KMS-11 (cell line): ENCODE measurements at regions not wholly inside any gene's neighbourhood (a gene's known extent, or its start where the extent isn't known, plus 50 kb on each side); places are given as distances from the start of the nearest gene placed in this dataset.

ENCODE experiments used
- H2AFZ ChIP-seq: fragments of 200-600 bp; sonication (generic); 2 replicates; pipeline ENCODE4 v1.6.1; 2016; ENCODE audit warnings: antibody characterized with exemption, mixed run types, low read depth
- H3K27ac ChIP-seq: fragments of 200-600 bp; sonication (generic); 2 replicates; pipeline ENCODE4 v1.6.1; 2016; ENCODE audit warnings: mild to moderate bottlenecking, mixed run types
- H3K27me3 ChIP-seq: fragments of 200-600 bp; sonication (generic); 2 replicates; pipeline ENCODE4 v1.6.1; 2017; ENCODE audit warnings: mild to moderate bottlenecking, low read depth, mixed run types, moderate library complexity; ENCODE audit not compliant: insufficient read depth
- H3K36me3 ChIP-seq: fragments of 200-600 bp; sonication (generic); 2 replicates; pipeline ENCODE4 v1.6.1; 2017; ENCODE audit warnings: mild to moderate bottlenecking, mixed run types; ENCODE audit not compliant: insufficient read depth
- H3K4me1 ChIP-seq: fragments of 200-600 bp; sonication (generic); 2 replicates; pipeline ENCODE4 v1.6.1; 2016; ENCODE audit warnings: mild to moderate bottlenecking, low read depth, mixed run types; ENCODE audit not compliant: poor library complexity, severe bottlenecking
- H3K4me2 ChIP-seq: fragments of 200-600 bp; sonication (generic); 2 replicates; pipeline ENCODE4 v1.7.0; 2016; ENCODE audit warnings: mild to moderate bottlenecking, mixed run types
- H3K4me3 ChIP-seq: fragments of 200-600 bp; sonication (generic); IDR thresholded peaks from 2 replicates; pipeline ENCODE4 v1.6.1; 2017; ENCODE audit warnings: low read depth, low read length, mixed read lengths; ENCODE audit not compliant: insufficient read depth
- H3K79me2 ChIP-seq: fragments of 200-600 bp; sonication (generic); 2 replicates; pipeline ENCODE4 v1.6.1; 2016; ENCODE audit warnings: low read depth, mixed run types; ENCODE audit not compliant: insufficient read depth
- H3K9ac ChIP-seq: fragments of 200-600 bp; sonication (generic); 2 replicates; pipeline ENCODE4 v1.6.1; 2016; ENCODE audit warnings: mild to moderate bottlenecking, mixed run types
- H4K20me1 ChIP-seq: fragments of 200-600 bp; sonication (generic); 2 replicates; pipeline ENCODE4 v1.6.1; 2016; ENCODE audit warnings: mild to moderate bottlenecking, mixed run types; ENCODE audit not compliant: insufficient read depth
- TF ChIP-seq, protein P1 (sequence below): fragments of 200-600 bp; sonication (generic); conservative IDR thresholded peaks from 2 replicates; pipeline ENCODE4 v1.6.1; 2017; ENCODE audit warnings: low read depth, mild to moderate bottlenecking, antibody characterized with exemption, low read length, moderate library complexity, mixed read lengths

DNA sequence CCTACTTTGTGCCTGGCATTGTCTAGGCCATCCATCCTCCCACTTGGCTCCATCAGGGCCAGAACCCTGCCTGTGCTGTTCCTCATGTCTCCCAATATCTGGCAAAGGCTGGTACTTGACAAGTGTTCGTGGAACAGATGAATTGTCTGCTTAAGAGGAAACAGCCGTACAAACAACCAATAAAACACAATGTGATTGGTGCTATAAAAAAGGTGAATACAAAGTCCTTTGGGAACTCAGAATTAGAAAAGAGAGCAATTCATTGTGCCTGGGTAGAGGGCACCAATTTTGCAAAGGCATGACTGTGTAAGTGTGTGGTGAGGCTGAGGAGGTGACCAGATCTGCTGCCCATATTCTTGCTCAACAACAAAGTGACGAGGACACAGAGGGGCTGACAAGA is 164.5 kb upstream of the PPP2R3A start:
- Histone ChIP-seq H4K20me1 (no peaks in the 10 kb centered on the region), H3K9ac (no peak overlapping the region), H2AFZ (no peak overlapping the region), H3K36me3 (no peaks in the 10 kb centered on the region), H3K4me3 (no peak overlapping the region), H3K4me1 (no peaks in the 10 kb centered on the region), H3K79me2 (no peaks in the 10 kb centered on the region), H3K27me3 (no peaks in the 10 kb centered on the region), H3K4me2 (no peak overlapping the region), H3K27ac (no peak overlapping the region)
- TF ChIP-seq, protein P1, sequence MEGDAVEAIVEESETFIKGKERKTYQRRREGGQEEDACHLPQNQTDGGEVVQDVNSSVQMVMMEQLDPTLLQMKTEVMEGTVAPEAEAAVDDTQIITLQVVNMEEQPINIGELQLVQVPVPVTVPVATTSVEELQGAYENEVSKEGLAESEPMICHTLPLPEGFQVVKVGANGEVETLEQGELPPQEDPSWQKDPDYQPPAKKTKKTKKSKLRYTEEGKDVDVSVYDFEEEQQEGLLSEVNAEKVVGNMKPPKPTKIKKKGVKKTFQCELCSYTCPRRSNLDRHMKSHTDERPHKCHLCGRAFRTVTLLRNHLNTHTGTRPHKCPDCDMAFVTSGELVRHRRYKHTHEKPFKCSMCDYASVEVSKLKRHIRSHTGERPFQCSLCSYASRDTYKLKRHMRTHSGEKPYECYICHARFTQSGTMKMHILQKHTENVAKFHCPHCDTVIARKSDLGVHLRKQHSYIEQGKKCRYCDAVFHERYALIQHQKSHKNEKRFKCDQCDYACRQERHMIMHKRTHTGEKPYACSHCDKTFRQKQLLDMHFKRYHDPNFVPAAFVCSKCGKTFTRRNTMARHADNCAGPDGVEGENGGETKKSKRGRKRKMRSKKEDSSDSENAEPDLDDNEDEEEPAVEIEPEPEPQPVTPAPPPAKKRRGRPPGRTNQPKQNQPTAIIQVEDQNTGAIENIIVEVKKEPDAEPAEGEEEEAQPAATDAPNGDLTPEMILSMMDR: no peak

DNA sequence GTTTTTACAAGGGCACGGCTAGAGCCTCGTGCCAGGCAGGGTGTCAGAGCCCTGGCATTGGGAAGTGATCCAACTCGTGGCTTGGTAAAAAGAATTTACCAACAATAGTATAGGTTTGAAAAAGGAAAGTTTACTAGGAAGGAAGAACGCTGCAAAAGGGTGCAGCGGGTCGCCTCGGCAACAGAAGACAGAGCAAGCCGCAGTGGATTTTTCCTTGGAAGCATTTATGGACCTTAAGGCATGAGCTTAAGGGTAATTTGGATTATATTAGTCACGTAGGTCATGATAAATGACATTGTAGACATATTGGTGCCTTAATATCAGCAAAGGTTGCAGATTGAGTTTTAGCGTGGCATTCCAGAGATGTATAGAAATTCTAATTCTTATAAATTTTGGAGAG is 163.4 kb upstream of the PPP2R3A start:
- H3K27ac ChIP-seq: no peak overlapping the region
- no peak overlapping the region for H3K4me3 ChIP-seq
- H3K27me3 ChIP-seq: no peaks in the 10 kb centered on the region
- TF ChIP-seq, protein P1: no peak
- H2AFZ ChIP-seq: no peak overlapping the region
- no peak overlapping the region for H3K4me2 ChIP-seq
- H3K36me3 ChIP-seq: no peaks in the 10 kb centered on the region
- H3K4me1 ChIP-seq: no peaks in the 10 kb centered on the region
- H3K79me2 ChIP-seq: no peaks in the 10 kb centered on the region
- no peaks in the 10 kb centered on the region for H4K20me1 ChIP-seq
- H3K9ac ChIP-seq: no peak overlapping the region

DNA sequence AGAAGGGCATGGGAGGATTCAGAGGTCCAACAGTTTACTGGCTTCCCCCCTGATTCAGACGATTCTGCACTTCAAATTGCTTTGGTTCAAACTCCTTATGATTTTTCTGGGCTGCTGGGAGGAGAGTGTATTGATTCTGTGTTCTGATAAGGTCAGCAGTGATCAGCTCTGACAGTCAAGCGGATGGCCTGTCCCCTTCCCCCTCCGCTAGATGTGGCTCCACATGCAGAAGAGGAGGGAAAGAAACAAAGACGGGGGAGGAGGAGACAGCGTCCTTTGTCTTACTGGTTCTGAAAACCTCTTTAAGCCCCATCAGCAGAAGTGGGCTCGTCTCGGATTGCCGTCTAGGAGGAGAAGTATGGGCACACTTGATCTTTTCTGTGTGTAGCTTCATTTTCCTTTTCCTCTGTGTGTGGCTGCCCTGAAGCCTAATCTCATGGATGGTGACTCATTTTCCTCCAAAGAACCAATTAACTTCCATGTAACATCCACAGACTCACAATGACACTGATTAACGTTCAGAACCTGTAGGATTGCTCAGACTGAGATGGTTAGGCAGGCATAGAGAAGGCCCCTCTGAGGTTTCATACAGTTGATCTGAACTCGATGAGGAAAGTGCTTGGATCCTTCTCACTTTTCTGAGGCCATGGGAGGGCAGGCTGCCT is 162.4 kb upstream of the PPP2R3A start:
- H2AFZ ChIP-seq: no peak overlapping the region
- no peaks in the 10 kb centered on the region for H3K79me2 ChIP-seq
- H3K36me3 ChIP-seq: no peaks in the 10 kb centered on the region
- H4K20me1 ChIP-seq: no peaks in the 10 kb centered on the region
- H3K4me2 ChIP-seq: no peak overlapping the region
- H3K27ac ChIP-seq: no peak overlapping the region
- H3K4me3 ChIP-seq: no peak overlapping the region
- H3K9ac ChIP-seq: no peak overlapping the region
- TF ChIP-seq, protein P1: no peak
- no peaks in the 10 kb centered on the region for H3K27me3 ChIP-seq
- no peaks in the 10 kb centered on the region for H3K4me1 ChIP-seq

DNA sequence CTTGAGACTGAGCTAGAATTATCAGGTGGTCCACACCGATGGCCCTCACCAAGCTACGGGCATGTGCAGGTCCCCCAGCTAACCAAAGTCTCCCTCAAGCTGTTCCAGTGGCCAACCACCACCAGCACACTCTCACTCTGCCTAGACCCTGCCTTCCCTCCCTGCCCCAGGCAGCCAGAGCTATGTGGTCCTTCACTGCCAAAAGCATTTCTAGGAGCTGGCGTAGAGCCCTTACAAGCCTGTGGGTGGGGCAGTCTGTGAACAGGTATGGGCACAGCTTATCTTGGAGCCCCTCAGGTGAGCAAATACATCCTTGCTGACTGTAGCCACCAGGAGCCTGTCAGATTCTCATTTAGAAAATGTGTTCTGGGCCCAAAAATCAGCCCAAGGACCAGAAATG is 159.8 kb upstream of the PPP2R3A start:
- H3K79me2 ChIP-seq: no peaks in the 10 kb centered on the region
- H3K27ac ChIP-seq: no peak overlapping the region
- H4K20me1 ChIP-seq: no peaks in the 10 kb centered on the region

More for the DNA sequence above, 159.8 kb upstream of the PPP2R3A start:
- Histone ChIP-seq H3K36me3 (no peaks in the 10 kb centered on the region), H3K4me3 (no peak overlapping the region), H2AFZ (no peak overlapping the region), H3K27me3 (no peaks in the 10 kb centered on the region), H3K9ac (no peak overlapping the region), H3K4me2 (no peak overlapping the region), H3K4me1 (no peaks in the 10 kb centered on the region)
- TF ChIP-seq, protein P1: no peak
